ENCODE measurements at regions not wholly inside any gene's neighbourhood (a gene's known extent, or its start where the extent isn't known, plus 50 kb on each side); places are given as distances from the start of the nearest gene placed in this dataset.

DNA sequence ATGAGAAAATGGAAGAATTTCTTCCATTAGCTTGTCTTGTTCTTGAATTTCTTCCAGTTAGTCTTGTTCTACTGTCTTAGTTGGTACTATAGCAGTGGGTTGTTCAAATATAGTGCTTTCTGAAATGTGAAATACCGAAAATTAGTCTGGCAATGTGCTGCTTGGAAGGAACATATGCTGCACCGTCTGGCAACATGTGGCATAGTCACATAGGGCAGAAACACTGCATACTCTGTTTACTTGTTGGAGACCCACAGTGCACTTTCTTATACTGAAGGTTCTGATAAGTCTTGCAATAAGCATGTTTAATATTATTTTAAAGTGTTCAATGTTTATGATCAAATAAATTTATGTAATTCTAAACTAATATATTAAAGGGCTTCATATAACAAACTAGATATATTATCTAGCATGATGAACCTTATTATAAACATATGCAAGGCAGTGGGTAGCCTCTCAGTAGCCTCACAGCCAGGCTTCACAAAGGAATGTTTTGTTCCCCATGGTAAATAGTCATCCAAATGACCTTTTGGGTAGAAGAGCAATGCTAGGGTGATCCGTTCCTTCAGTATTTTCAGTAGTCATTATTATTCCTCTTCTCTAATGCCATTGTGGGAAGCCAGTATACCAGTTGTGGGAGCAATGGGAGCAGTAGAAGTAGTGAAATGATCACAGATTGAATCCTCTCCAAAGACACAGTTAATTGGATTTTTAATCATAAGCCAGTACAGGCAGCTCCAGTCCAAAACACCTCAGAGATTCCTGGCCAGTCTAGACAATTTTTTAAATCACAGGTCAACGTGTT lies 1106.7 kb downstream of the DTWD2 start:
- Histone ChIP-seq H3K36me3 (ENCODE audit: insufficient read depth, insufficient read length, low read length) (no peaks in the 10 kb centered on the region), H3K9me3 (ENCODE audit: insufficient read depth, low read length) (no peaks in the 10 kb centered on the region), H3K27me3 (ENCODE audit: insufficient read depth, insufficient read length) (no peaks in the 10 kb centered on the region), H3K4me1 (ENCODE audit: insufficient read depth, insufficient read length) (no peaks in the 10 kb centered on the region), H3K9ac (ENCODE audit: insufficient read length, low read depth) (no peak overlapping the region), H3K4me3 (ENCODE audit: insufficient read length, low read depth) (no peak overlapping the region)
- no peak for DNase-seq (ENCODE audit: low read depth, low spot score)
- no peak for TF ChIP-seq YY1 (IDR thresholded peaks at IDR 0.05; ENCODE audit: insufficient read depth, insufficient read length)
- TF ChIP-seq SUZ12 (IDR thresholded peaks at IDR 0.05; ENCODE audit: extremely low read depth, insufficient read depth, insufficient read length), result no peak
- TF ChIP-seq ZNF274 (IDR thresholded peaks at IDR 0.05; ENCODE audit: low read depth, low read length), result no peak

DNA sequence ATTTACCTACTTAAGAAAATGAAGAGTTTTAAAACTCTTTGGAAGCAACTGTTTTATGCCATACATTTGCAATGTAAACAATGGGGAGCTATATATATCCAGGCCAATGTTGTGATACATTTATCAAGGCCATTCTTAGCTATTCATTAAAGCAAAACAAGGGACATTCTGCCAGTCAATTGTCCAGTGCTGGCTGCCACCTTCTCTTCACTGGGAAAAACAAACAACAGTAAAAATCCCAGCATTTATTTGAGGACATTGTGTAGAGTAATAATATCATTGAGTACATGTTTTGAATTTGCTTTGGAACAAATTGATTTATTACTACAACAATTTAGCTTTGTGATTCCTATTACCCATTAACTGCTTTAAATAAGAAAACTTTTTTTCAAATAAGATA lies 1107.4 kb downstream of the DTWD2 start:
- no peak overlapping the region for H3K9ac ChIP-seq (ENCODE audit: insufficient read length, low read depth)
- H3K4me3 ChIP-seq (ENCODE audit: insufficient read length, low read depth), result no peak overlapping the region
- H3K27me3 ChIP-seq (ENCODE audit: insufficient read depth, insufficient read length), result no peaks in the 10 kb centered on the region
- no peaks in the 10 kb centered on the region for H3K9me3 ChIP-seq (ENCODE audit: insufficient read depth, low read length)
- no peaks in the 10 kb centered on the region for H3K4me1 ChIP-seq (ENCODE audit: insufficient read depth, insufficient read length)
- DNase-seq (ENCODE audit: low read depth, low spot score), result no peak
- TF ChIP-seq YY1 (IDR thresholded peaks at IDR 0.05; ENCODE audit: insufficient read depth, insufficient read length), result no peak
- no peak for TF ChIP-seq ZNF274 (IDR thresholded peaks at IDR 0.05; ENCODE audit: low read depth, low read length)
- no peak for TF ChIP-seq SUZ12 (IDR thresholded peaks at IDR 0.05; ENCODE audit: extremely low read depth, insufficient read depth, insufficient read length)
- no peaks in the 10 kb centered on the region for H3K36me3 ChIP-seq (ENCODE audit: insufficient read depth, insufficient read length, low read length)

DNA sequence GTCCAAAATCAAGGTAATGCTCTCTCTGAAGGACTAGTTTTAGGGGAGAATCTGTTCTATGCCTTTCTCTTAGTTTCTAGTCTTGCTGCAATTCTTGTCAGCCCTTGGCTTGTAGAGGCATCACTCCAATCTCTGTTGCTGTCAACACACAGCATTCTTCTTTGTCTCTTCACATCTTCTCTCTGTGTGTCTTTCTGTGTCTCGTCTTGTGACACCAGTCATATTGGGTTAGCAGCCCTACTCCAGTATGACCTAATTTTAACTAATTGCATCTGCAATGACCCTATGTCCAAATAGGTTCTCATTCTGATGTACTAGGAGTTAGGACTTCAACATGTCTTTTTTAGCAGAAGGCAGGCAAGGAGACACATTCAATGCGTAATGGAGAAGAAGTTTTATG lies 1110.6 kb downstream of the DTWD2 start:
- no peaks in the 10 kb centered on the region for H3K9me3 ChIP-seq (ENCODE audit: insufficient read depth, low read length)
- no peak overlapping the region for H3K9ac ChIP-seq (ENCODE audit: insufficient read length, low read depth)
- TF ChIP-seq YY1 (IDR thresholded peaks at IDR 0.05; ENCODE audit: insufficient read depth, insufficient read length), result no peak
- TF ChIP-seq SUZ12 (IDR thresholded peaks at IDR 0.05; ENCODE audit: extremely low read depth, insufficient read depth, insufficient read length), result no peak
- TF ChIP-seq ZNF274 (IDR thresholded peaks at IDR 0.05; ENCODE audit: low read depth, low read length), result no peak
- DNase-seq (ENCODE audit: low read depth, low spot score), result no peak
- H3K4me1 ChIP-seq (ENCODE audit: insufficient read depth, insufficient read length), result no peaks in the 10 kb centered on the region
- H3K4me3 ChIP-seq (ENCODE audit: insufficient read length, low read depth), result no peak overlapping the region
- H3K36me3 ChIP-seq (ENCODE audit: insufficient read depth, insufficient read length, low read length), result no peaks in the 10 kb centered on the region
- no peaks in the 10 kb centered on the region for H3K27me3 ChIP-seq (ENCODE audit: insufficient read depth, insufficient read length)

DNA sequence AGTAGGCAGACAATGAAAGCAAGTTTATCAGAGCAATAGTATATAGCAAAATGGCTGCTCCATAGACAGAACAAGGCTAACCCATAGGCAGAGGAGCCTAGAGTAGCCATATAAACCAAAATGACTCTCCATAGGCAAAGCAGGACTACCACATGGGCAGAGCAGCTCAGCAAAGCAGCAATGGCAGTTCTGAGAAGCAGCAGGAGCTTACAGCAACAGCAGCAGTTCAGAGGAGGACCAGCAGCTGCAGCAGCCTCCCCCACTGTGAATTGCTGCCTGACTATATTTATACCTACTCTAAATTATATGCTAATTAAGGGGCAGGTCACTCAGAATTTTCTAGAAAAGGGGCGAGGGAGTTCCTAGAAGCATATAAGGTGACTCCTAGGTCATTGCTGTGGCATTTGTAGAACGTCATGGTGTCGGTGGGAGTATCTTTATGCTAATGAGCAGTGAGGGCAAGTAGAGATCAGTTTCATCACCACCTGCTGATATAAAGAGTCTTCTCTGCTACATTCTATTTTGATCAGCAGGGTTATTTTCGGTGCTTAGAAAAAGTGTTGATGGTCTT lies 1115.5 kb downstream of the DTWD2 start:
- DNase-seq (ENCODE audit: low read depth, low spot score), result no peak
- Histone ChIP-seq H3K27me3 (ENCODE audit: insufficient read depth, insufficient read length) (no peaks in the 10 kb centered on the region), H3K36me3 (ENCODE audit: insufficient read depth, insufficient read length, low read length) (no peaks in the 10 kb centered on the region), H3K4me3 (ENCODE audit: insufficient read length, low read depth) (no peak overlapping the region), H3K4me1 (ENCODE audit: insufficient read depth, insufficient read length) (no peaks in the 10 kb centered on the region), H3K9me3 (ENCODE audit: insufficient read depth, low read length) (no peaks in the 10 kb centered on the region), H3K9ac (ENCODE audit: insufficient read length, low read depth) (no peak overlapping the region)
- no peak for TF ChIP-seq ZNF274 (IDR thresholded peaks at IDR 0.05; ENCODE audit: low read depth, low read length)
- no peak for TF ChIP-seq YY1 (IDR thresholded peaks at IDR 0.05; ENCODE audit: insufficient read depth, insufficient read length)
- TF ChIP-seq SUZ12 (IDR thresholded peaks at IDR 0.05; ENCODE audit: extremely low read depth, insufficient read depth, insufficient read length), result no peak

DNA sequence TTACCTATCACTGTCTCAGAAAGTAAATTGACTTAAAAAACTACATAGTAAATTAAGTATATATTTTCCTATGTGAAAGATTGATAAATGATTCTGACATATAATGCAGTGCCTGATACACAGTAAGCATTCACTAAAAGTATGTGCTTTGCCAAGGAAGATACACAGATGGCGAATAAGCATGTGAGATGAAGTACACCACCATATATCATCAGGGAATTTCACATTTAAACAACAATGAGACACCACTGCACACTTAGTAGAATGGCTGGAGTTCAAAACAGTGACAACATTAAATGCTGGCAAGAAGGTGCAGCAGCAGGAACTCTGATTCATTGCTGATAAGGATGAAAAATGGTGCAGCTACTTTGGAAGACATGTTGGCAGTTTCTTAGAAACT lies 1118.8 kb downstream of the DTWD2 start:
- Histone ChIP-seq H3K27me3 (ENCODE audit: insufficient read depth, insufficient read length) (no peaks in the 10 kb centered on the region), H3K9ac (ENCODE audit: insufficient read length, low read depth) (no peak overlapping the region), H3K9me3 (ENCODE audit: insufficient read depth, low read length) (no peaks in the 10 kb centered on the region), H3K4me3 (ENCODE audit: insufficient read length, low read depth) (no peak overlapping the region), H3K36me3 (ENCODE audit: insufficient read depth, insufficient read length, low read length) (no peaks in the 10 kb centered on the region), H3K4me1 (ENCODE audit: insufficient read depth, insufficient read length) (no peaks in the 10 kb centered on the region)
- DNase-seq (ENCODE audit: low read depth, low spot score), result no peak
- TF ChIP-seq ZNF274 (IDR thresholded peaks at IDR 0.05; ENCODE audit: low read depth, low read length) (no peak), YY1 (IDR thresholded peaks at IDR 0.05; ENCODE audit: insufficient read depth, insufficient read length) (no peak), SUZ12 (IDR thresholded peaks at IDR 0.05; ENCODE audit: extremely low read depth, insufficient read depth, insufficient read length) (no peak)

DNA sequence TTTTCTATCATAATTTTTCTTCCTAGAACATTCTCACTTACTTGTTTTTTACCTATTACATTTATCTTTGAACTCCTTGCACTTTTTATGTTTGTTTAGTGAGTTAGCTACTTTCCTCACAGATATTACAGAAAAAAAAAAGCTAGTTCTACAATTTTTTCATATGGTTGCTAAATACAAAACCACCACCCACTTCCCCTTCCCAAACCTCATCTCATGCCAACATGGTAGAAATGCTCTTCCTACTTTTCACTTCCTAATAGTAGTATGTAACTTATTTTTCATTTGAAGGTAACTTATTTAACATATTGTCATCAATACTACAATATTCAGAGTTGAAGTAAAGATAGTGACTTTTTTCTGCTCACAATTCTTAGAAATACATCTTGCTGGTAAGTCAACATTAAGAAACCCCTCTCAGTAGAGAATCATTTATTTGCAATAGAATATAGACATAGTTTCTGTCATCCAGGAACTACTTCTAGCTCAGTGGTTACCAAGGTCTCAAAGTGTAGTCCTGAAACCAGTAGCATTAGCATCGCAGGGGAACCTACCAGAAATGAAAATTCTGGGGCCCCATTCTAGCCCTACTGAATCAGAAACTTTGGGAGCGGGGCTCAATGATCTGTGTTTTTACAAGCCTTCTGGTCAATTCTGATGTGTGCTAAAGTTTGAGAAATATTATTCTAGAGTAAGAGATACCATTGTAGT lies 1124.6 kb downstream of the DTWD2 start:
- Histone ChIP-seq H3K9ac (ENCODE audit: insufficient read length, low read depth) (no peak overlapping the region), H3K4me3 (ENCODE audit: insufficient read length, low read depth) (no peak overlapping the region), H3K4me1 (ENCODE audit: insufficient read depth, insufficient read length) (no peaks in the 10 kb centered on the region), H3K27me3 (ENCODE audit: insufficient read depth, insufficient read length) (no peaks in the 10 kb centered on the region), H3K9me3 (ENCODE audit: insufficient read depth, low read length) (no peaks in the 10 kb centered on the region), H3K36me3 (ENCODE audit: insufficient read depth, insufficient read length, low read length) (no peaks in the 10 kb centered on the region)
- TF ChIP-seq ZNF274 (IDR thresholded peaks at IDR 0.05; ENCODE audit: low read depth, low read length) (no peak), SUZ12 (IDR thresholded peaks at IDR 0.05; ENCODE audit: extremely low read depth, insufficient read depth, insufficient read length) (no peak), YY1 (IDR thresholded peaks at IDR 0.05; ENCODE audit: insufficient read depth, insufficient read length) (no peak)
- DNase-seq (ENCODE audit: low read depth, low spot score), result no peak

DNA sequence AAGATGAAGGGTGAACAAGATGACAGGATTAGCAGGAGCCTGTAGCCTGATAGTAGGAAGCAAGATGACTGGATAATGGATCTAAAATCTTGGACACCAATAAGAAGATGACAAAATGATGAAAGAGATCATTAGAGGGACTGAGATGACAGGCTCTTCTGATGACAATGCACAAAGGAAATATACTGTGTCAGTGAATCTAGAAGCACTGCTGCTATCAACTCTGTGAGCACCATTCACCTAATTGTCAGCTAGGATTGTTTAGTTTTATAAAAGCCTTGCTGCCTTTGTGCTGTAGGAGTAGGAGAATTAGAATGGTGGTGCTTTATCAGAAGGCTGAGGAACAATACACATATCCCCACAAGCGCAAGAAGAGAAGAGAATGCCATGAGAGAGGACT lies 1127.8 kb downstream of the DTWD2 start:
- Histone ChIP-seq H3K4me3 (ENCODE audit: insufficient read length, low read depth) (no peak overlapping the region), H3K36me3 (ENCODE audit: insufficient read depth, insufficient read length, low read length) (no peaks in the 10 kb centered on the region), H3K9ac (ENCODE audit: insufficient read length, low read depth) (no peak overlapping the region), H3K27me3 (ENCODE audit: insufficient read depth, insufficient read length) (no peaks in the 10 kb centered on the region), H3K4me1 (ENCODE audit: insufficient read depth, insufficient read length) (no peaks in the 10 kb centered on the region), H3K9me3 (ENCODE audit: insufficient read depth, low read length) (no peaks in the 10 kb centered on the region)
- TF ChIP-seq YY1 (IDR thresholded peaks at IDR 0.05; ENCODE audit: insufficient read depth, insufficient read length), result no peak
- no peak for TF ChIP-seq SUZ12 (IDR thresholded peaks at IDR 0.05; ENCODE audit: extremely low read depth, insufficient read depth, insufficient read length)
- TF ChIP-seq ZNF274 (IDR thresholded peaks at IDR 0.05; ENCODE audit: low read depth, low read length), result no peak
- DNase-seq (ENCODE audit: low read depth, low spot score), result no peak

Measured in NT2/D1 (cell line).